Activated CD8-positive, alpha-beta memory T cell treated with anti-CD3 and anti-CD28 coated beads for 1 hour (primary cell): ENCODE measurements at regions not wholly inside any gene's neighbourhood (a gene's known extent, or its start where the extent isn't known, plus 50 kb on each side); places are given as distances from the start of the nearest gene placed in this dataset.
"Not testable (repeated sequence)": the region's sequence is repeated elsewhere in the genome, so short reads cannot be mapped to it uniquely, and the experiment has no call there.

Experiments used
- DNase-seq, 2 donors: peaks; one replicate each; pipeline ENCODE4 v3.0.0-alpha.2; 2020; ENCODE audit warnings: low read depth in 1 of 2; ENCODE audit errors: extremely low read depth in 1 of 2

- not testable (repeated sequence) for DNase-seq
These were observed 184.5 kb downstream of the NPIPB11 start for GRCh38 chr16:29222008-29222407.

GRCh38 chr16:29221281-29221955, 185.1 kb downstream of the NPIPB11 start:
- DNase-seq, result not testable (repeated sequence)

GRCh38 chr16:29220647-29221191, 185.8 kb downstream of the NPIPB11 start:
- not testable (repeated sequence) for DNase-seq

- DNase-seq, result not testable (repeated sequence)
These were observed 186.4 kb downstream of the NPIPB11 start for GRCh38 chr16:29219966-29220646.

- DNase-seq, result not testable (repeated sequence)
These were observed 186.9 kb downstream of the NPIPB11 start for GRCh38 chr16:29219562-29219961.

- not testable (repeated sequence) for DNase-seq
These were observed 187.9 kb downstream of the NPIPB11 start for GRCh38 chr16:29218649-29219048.

GRCh38 chr16:29218171-29218570, 188.3 kb downstream of the NPIPB11 start:
- DNase-seq, result not testable (repeated sequence)

GRCh38 chr16:29217752-29218126, 188.8 kb downstream of the NPIPB11 start:
- DNase-seq, result not testable (repeated sequence)

GRCh38 chr16:29217104-29217751, 189.3 kb downstream of the NPIPB11 start:
- not testable (repeated sequence) for DNase-seq

GRCh38 chr16:29213770-29214169, 192.7 kb downstream of the NPIPB11 start:
- DNase-seq, result not testable (repeated sequence)

GRCh38 chr16:29213251-29213650, 193.3 kb downstream of the NPIPB11 start:
- DNase-seq, result not testable (repeated sequence)

- not testable (repeated sequence) for DNase-seq
These were observed 194.2 kb downstream of the NPIPB11 start for GRCh38 chr16:29212084-29213027.

- not testable (repeated sequence) for DNase-seq
These were observed 195.1 kb downstream of the NPIPB11 start for GRCh38 chr16:29211456-29211855.

- DNase-seq, result not testable (repeated sequence)
These were observed 196.0 kb downstream of the NPIPB11 start for GRCh38 chr16:29210299-29211150.

GRCh38 chr16:29206120-29206519, 200.4 kb downstream of the NPIPB11 start:
- not testable (repeated sequence) for DNase-seq

GRCh38 chr16:29205151-29205550, 201.4 kb downstream of the NPIPB11 start:
- not testable (repeated sequence) for DNase-seq

GRCh38 chr16:29204806-29205135, 201.7 kb downstream of the NPIPB11 start:
- no peak for DNase-seq

GRCh38 chr16:29203933-29204805, 202.3 kb downstream of the NPIPB11 start:
- not testable (repeated sequence) for DNase-seq
